ENCODE measurements at regions not wholly inside any gene's neighbourhood (a gene's known extent, or its start where the extent isn't known, plus 50 kb on each side); places are given as distances from the start of the nearest gene placed in this dataset.

- Histone ChIP-seq H3K23ac (ENCODE audit: low read length in 2 of 2) (no peak overlapping the region), H3K27ac (ENCODE audit: low read length, poor library complexity, severe bottlenecking) (no peak overlapping the region), H2BK5ac (ENCODE audit: low read depth, low read length, poor library complexity, severe bottlenecking) (no peak overlapping the region), H3K14ac (ENCODE audit: low read length in 2 of 2) (no peak overlapping the region), H4K91ac (ENCODE audit: low read length) (no peak overlapping the region), H3K18ac (ENCODE audit: low read depth in 1 of 2, low read length in 2 of 2) (no peak overlapping the region), H3K36me3 (ENCODE audit: control insufficient read depth in 1 of 2, insufficient read depth in 2 of 2, low read depth in 1 of 2, low read length in 2 of 2) (no peaks in the 10 kb centered on the region), H3K9me3 (ENCODE audit: control insufficient read depth, low read length) (no peaks in the 10 kb centered on the region), H3K9ac (ENCODE audit: low read length) (no peak overlapping the region), H2AK5ac (ENCODE audit: low read length, severe bottlenecking) (no peak overlapping the region), H3K4ac (ENCODE audit: low read depth in 1 of 2, low read length in 2 of 2) (no peak overlapping the region), H3K4me2 (ENCODE audit: low read length, poor library complexity, severe bottlenecking) (no peak overlapping the region), H3K4me1 (ENCODE audit: control insufficient read depth, insufficient read depth, low read depth, low read length) (no peaks in the 10 kb centered on the region), H3K27me3 (ENCODE audit: control insufficient read depth in 1 of 2, insufficient read depth in 1 of 2, low read length in 2 of 2) (peaks cover 0 to 63% of the 10 kb centered on the region in 2 experiments), H2AFZ (ENCODE audit: low read depth, low read length) (no peak overlapping the region), H2BK120ac (ENCODE audit: low read depth, low read length) (no peak overlapping the region), H3K79me1 (replicated peaks; ENCODE audit: low read length, poor library complexity, severe bottlenecking) (no peaks in the 10 kb centered on the region), H2BK12ac (ENCODE audit: low read length in 2 of 2) (no peak overlapping the region), H4K8ac (ENCODE audit: low read length) (no peak overlapping the region), H3K4me3 (ENCODE audit: insufficient read depth in 1 of 2, low read depth in 1 of 2, low read length in 2 of 2) (no peak overlapping the region), H2BK15ac (ENCODE audit: low read depth, poor library complexity, severe bottlenecking) (no peak overlapping the region)
- no peak for DNase-seq
- 91% methylated on average over 10 of the region's 10 CpGs for WGBS
Measured at GRCh38 chr14:101499513-101499912, 61.8 kb upstream of the DIO3 start.

- no peak overlapping the region for H2AK5ac ChIP-seq (ENCODE audit: low read length, severe bottlenecking)
- H4K8ac ChIP-seq (ENCODE audit: low read length), result no peak overlapping the region
- no peak overlapping the region for H3K14ac ChIP-seq (ENCODE audit: low read length in 2 of 2)
- H3K9ac ChIP-seq (ENCODE audit: low read length), result no peak overlapping the region
- no peak overlapping the region for H3K23ac ChIP-seq (ENCODE audit: low read length in 2 of 2)
- no peaks in the 10 kb centered on the region for H3K79me1 ChIP-seq (replicated peaks; ENCODE audit: low read length, poor library complexity, severe bottlenecking)
- H3K27ac ChIP-seq (ENCODE audit: low read length, poor library complexity, severe bottlenecking), result no peak overlapping the region
- no peak overlapping the region for H2BK15ac ChIP-seq (ENCODE audit: low read depth, poor library complexity, severe bottlenecking)
- no peaks in the 10 kb centered on the region for H3K9me3 ChIP-seq (ENCODE audit: control insufficient read depth, low read length)
- no peak overlapping the region for H2BK12ac ChIP-seq (ENCODE audit: low read length in 2 of 2)
- H4K91ac ChIP-seq (ENCODE audit: low read length), result no peak overlapping the region
- no peak overlapping the region for H2AFZ ChIP-seq (ENCODE audit: low read depth, low read length)
- H3K36me3 ChIP-seq (ENCODE audit: control insufficient read depth in 1 of 2, insufficient read depth in 2 of 2, low read depth in 1 of 2, low read length in 2 of 2), result no peaks in the 10 kb centered on the region
- H3K4me2 ChIP-seq (ENCODE audit: low read length, poor library complexity, severe bottlenecking), result no peak overlapping the region
- H3K27me3 ChIP-seq (ENCODE audit: control insufficient read depth in 1 of 2, insufficient read depth in 1 of 2, low read length in 2 of 2), result peaks cover 0 to 63% of the 10 kb centered on the region in 2 experiments
- H2BK5ac ChIP-seq (ENCODE audit: low read depth, low read length, poor library complexity, severe bottlenecking), result no peak overlapping the region
- no peak overlapping the region for H2BK120ac ChIP-seq (ENCODE audit: low read depth, low read length)
- no peak overlapping the region for H3K4ac ChIP-seq (ENCODE audit: low read depth in 1 of 2, low read length in 2 of 2)
- WGBS, result 84% methylated on average over 6 of the region's 7 CpGs
- no peak for DNase-seq
- H3K4me1 ChIP-seq (ENCODE audit: control insufficient read depth, insufficient read depth, low read depth, low read length), result no peaks in the 10 kb centered on the region
- no peak overlapping the region for H3K18ac ChIP-seq (ENCODE audit: low read depth in 1 of 2, low read length in 2 of 2)
- H3K4me3 ChIP-seq (ENCODE audit: insufficient read depth in 1 of 2, low read depth in 1 of 2, low read length in 2 of 2), result no peak overlapping the region
Measured at GRCh38 chr14:101500061-101500460, 61.2 kb upstream of the DIO3 start.

GRCh38 chr14:101500681-101501080 is 60.6 kb upstream of the DIO3 start:
- no peak overlapping the region for H2BK5ac ChIP-seq (ENCODE audit: low read depth, low read length, poor library complexity, severe bottlenecking)
- H2AK5ac ChIP-seq (ENCODE audit: low read length, severe bottlenecking), result no peak overlapping the region
- DNase-seq, result no peak
- no peak overlapping the region for H3K4ac ChIP-seq (ENCODE audit: low read depth in 1 of 2, low read length in 2 of 2)
- 67% methylated on average over 3 of the region's 4 CpGs for WGBS
- H2BK15ac ChIP-seq (ENCODE audit: low read depth, poor library complexity, severe bottlenecking), result no peak overlapping the region
- H3K9me3 ChIP-seq (ENCODE audit: control insufficient read depth, low read length), result no peaks in the 10 kb centered on the region
- no peak overlapping the region for H3K27ac ChIP-seq (ENCODE audit: low read length, poor library complexity, severe bottlenecking)
- no peak overlapping the region for H4K91ac ChIP-seq (ENCODE audit: low read length)
- H3K18ac ChIP-seq (ENCODE audit: low read depth in 1 of 2, low read length in 2 of 2), result no peak overlapping the region
- H3K4me1 ChIP-seq (ENCODE audit: control insufficient read depth, insufficient read depth, low read depth, low read length), result no peaks in the 10 kb centered on the region
- no peak overlapping the region for H3K4me2 ChIP-seq (ENCODE audit: low read length, poor library complexity, severe bottlenecking)
- no peak overlapping the region for H2AFZ ChIP-seq (ENCODE audit: low read depth, low read length)
- no peak overlapping the region for H4K8ac ChIP-seq (ENCODE audit: low read length)
- peaks cover 0 to 63% of the 10 kb centered on the region in 2 experiments for H3K27me3 ChIP-seq (ENCODE audit: control insufficient read depth in 1 of 2, insufficient read depth in 1 of 2, low read length in 2 of 2)
- no peak overlapping the region for H2BK120ac ChIP-seq (ENCODE audit: low read depth, low read length)
- no peak overlapping the region for H3K23ac ChIP-seq (ENCODE audit: low read length in 2 of 2)
- H3K79me1 ChIP-seq (replicated peaks; ENCODE audit: low read length, poor library complexity, severe bottlenecking), result no peaks in the 10 kb centered on the region
- no peak overlapping the region for H3K14ac ChIP-seq (ENCODE audit: low read length in 2 of 2)
- no peak overlapping the region for H3K4me3 ChIP-seq (ENCODE audit: insufficient read depth in 1 of 2, low read depth in 1 of 2, low read length in 2 of 2)
- no peak overlapping the region for H2BK12ac ChIP-seq (ENCODE audit: low read length in 2 of 2)
- H3K36me3 ChIP-seq (ENCODE audit: control insufficient read depth in 1 of 2, insufficient read depth in 2 of 2, low read depth in 1 of 2, low read length in 2 of 2), result no peaks in the 10 kb centered on the region
- H3K9ac ChIP-seq (ENCODE audit: low read length), result no peak overlapping the region

- H3K9me3 ChIP-seq (ENCODE audit: control insufficient read depth, low read length), result no peaks in the 10 kb centered on the region
- no peak overlapping the region for H2BK12ac ChIP-seq (ENCODE audit: low read length in 2 of 2)
- no peaks in the 10 kb centered on the region for H3K36me3 ChIP-seq (ENCODE audit: control insufficient read depth in 1 of 2, insufficient read depth in 2 of 2, low read depth in 1 of 2, low read length in 2 of 2)
- H3K4me1 ChIP-seq (ENCODE audit: control insufficient read depth, insufficient read depth, low read depth, low read length), result no peaks in the 10 kb centered on the region
- no peak overlapping the region for H4K8ac ChIP-seq (ENCODE audit: low read length)
- H3K4ac ChIP-seq (ENCODE audit: low read depth in 1 of 2, low read length in 2 of 2), result no peak overlapping the region
- no peak overlapping the region for H2BK120ac ChIP-seq (ENCODE audit: low read depth, low read length)
- H3K23ac ChIP-seq (ENCODE audit: low read length in 2 of 2), result no peak overlapping the region
- no peak overlapping the region for H2BK5ac ChIP-seq (ENCODE audit: low read depth, low read length, poor library complexity, severe bottlenecking)
- no peak overlapping the region for H3K4me3 ChIP-seq (ENCODE audit: insufficient read depth in 1 of 2, low read depth in 1 of 2, low read length in 2 of 2)
- H3K14ac ChIP-seq (ENCODE audit: low read length in 2 of 2), result no peak overlapping the region
- no peak overlapping the region for H4K91ac ChIP-seq (ENCODE audit: low read length)
- no peak overlapping the region for H3K9ac ChIP-seq (ENCODE audit: low read length)
- no peak for DNase-seq
- H2AK5ac ChIP-seq (ENCODE audit: low read length, severe bottlenecking), result no peak overlapping the region
- H3K27me3 ChIP-seq (ENCODE audit: control insufficient read depth in 1 of 2, insufficient read depth in 1 of 2, low read length in 2 of 2), result peaks cover 0 to 69% of the 10 kb centered on the region in 2 experiments
- peak overlapping the region; percentile 20 for H2AFZ ChIP-seq (ENCODE audit: low read depth, low read length)
- H3K27ac ChIP-seq (ENCODE audit: low read length, poor library complexity, severe bottlenecking), result no peak overlapping the region
- no peak overlapping the region for H3K18ac ChIP-seq (ENCODE audit: low read depth in 1 of 2, low read length in 2 of 2)
- no peaks in the 10 kb centered on the region for H3K79me1 ChIP-seq (replicated peaks; ENCODE audit: low read length, poor library complexity, severe bottlenecking)
- no peak overlapping the region for H3K4me2 ChIP-seq (ENCODE audit: low read length, poor library complexity, severe bottlenecking)
- 68% methylated on average over 18 of the region's 18 CpGs for WGBS
- no peak overlapping the region for H2BK15ac ChIP-seq (ENCODE audit: low read depth, poor library complexity, severe bottlenecking)
Measured at GRCh38 chr14:101501341-101501740, 60.0 kb upstream of the DIO3 start.
